G401 (cell line): ENCODE measurements at regions not wholly inside any gene's neighbourhood (a gene's known extent, or its start where the extent isn't known, plus 50 kb on each side); places are given as distances from the start of the nearest gene placed in this dataset.

Experiments used
- DNase-seq: peaks from one replicate; pipeline ENCODE4 v3.0.0-alpha.2; 2015; ENCODE audit warnings: low spot score
- in situ Hi-C: cut with HindIII; loops from 2 replicates; pipeline ENCODE4 v1.10.0; 2016; ENCODE audit warnings: low sequenced_read_pairs, mixed read lengths

DNA sequence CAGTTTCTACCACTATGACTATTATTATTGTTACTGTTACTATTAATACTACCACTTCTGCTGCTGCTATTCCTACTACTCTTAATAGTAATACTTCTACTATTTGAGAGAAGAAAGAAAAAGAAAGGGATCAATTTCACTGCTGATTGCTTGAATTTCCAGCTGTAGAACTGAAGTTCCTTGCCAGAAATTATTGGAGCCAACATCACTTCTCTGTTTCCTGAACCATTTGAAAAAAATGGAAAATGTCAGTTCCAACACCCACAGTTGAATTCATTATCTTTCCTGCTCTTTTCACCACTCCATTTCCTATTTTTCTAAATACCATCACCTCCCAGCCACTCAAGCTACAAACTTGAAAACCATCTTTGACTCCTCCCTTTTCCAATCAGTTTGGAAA lies 54.1 kb upstream of the PIK3C2G start:
- in situ Hi-C loops: no loop called here
- DNase-seq: no peak

DNA sequence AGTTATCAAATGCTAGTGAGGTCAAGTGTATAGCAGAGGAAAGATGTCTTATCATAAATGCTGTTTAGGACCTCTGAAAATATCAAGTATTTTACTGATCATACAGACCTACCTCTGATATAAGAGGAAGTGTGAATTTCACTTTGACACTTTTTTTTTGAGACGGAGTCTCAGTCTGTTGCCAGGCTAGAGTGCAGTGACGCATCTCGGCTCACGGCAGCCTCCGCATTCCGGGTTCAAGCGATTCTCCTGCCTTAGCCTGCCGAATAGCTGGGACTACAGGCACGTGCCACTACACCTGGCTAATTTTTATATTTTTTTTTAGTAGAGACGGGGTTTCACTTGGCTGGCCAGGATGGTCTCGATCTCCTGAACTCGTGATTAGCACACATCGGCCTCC lies 55.1 kb upstream of the PIK3C2G start:
- in situ Hi-C loops: no loop called here
- DNase-seq: no peak

DNA sequence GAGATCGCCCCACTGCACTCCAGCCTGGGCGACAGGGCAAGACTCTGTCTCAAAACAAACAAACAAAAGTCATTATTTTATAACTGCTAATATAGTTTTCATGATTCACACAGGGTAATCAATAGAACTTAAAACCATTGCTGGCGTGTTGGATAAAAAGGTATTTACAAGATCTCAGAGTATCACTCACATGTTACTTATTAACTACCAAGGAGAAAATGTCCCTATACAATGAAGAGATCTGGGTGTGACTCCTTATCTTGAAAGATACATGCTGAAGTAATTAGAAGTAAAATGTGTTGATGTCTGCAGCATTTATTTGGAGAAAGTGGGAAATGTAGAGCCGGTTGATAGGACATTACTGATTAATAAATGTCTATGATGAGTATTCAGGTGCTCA lies 57.3 kb upstream of the PIK3C2G start:
- in situ Hi-C loops: no loop called here

DNA sequence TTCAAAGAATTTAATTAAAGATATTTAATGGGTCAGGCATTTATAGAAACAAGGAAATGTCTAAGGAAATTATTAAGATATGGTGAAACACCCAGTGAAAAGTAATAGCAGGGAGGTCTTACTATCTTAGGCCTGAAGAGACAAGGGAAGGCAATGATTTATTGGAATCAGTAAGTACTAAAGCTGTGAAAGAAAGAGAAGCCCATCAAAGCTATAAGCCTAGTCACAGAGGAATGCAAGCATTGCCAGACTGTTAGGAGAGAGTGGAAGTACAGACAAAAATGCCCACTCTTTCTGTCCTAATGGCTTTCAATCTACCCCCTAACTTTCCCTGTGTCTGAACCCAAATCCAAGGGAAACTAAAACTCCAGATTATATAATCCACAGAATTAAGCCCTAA lies 69.2 kb upstream of the PIK3C2G start:
- no peak for DNase-seq
- in situ Hi-C loops: no loop called here

More for the DNA sequence above, 57.3 kb upstream of the PIK3C2G start:
- DNase-seq: no peak

DNA sequence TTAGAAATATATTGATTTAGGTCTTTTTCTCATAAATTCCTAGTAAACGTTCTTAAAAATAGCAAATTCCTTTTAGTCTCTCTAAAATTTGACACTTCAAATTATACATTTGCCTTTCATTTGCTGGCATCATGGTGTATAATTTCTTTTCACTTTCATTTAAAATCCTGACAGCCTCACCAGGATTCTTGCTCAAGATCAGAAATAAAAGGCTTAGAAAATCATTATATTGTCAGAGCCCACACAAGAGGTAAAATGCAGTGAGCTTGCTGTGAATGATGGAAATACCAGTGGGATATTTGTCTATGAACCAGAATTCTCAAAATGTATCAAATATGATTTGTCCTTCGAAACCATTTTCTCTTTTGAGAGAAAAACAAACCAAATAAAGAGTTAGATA lies 78.2 kb upstream of the PIK3C2G start:
- DNase-seq: no peak
- in situ Hi-C loops: no loop called here

DNA sequence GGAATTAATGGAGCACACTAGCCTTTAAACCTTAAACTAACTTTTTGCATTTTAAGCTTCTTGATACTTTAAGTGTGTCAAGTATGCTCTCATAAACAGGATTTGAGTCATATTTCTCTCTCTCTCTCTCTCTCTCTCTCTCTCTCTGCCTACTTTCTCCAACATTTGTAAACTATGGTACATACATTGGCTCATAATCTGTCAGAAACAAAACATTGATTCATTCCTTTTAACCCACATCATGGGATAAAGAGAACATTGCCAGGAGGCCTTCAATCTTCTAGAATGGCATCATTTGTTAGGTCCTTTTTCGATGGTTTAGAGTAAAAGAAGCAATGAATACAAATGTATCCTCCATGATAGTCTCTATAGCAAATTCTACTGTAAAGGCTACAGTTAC lies 81.6 kb upstream of the RERGL start:
- DNase-seq: no peak
- in situ Hi-C loops: no loop called here

DNA sequence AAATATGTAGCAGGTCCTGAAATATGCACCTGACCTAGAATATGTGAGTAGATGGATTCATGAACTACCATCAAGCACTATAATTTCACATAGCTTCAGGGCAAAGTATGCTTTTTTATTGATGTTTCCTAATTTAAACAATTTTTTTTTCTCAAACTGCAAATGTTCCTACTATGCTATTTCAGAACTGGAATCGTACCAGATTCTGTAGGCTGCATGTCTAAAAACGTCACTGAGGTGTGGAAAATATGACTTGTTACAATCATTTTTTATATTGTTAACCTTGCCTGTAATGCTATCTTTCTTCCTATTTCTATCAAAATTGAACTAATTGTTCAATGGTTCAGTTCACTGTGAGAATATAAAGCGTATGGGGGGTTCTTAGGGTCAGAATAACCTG lies 78.0 kb upstream of the RERGL start:
- DNase-seq: no peak
- in situ Hi-C loops: no loop called here

DNA sequence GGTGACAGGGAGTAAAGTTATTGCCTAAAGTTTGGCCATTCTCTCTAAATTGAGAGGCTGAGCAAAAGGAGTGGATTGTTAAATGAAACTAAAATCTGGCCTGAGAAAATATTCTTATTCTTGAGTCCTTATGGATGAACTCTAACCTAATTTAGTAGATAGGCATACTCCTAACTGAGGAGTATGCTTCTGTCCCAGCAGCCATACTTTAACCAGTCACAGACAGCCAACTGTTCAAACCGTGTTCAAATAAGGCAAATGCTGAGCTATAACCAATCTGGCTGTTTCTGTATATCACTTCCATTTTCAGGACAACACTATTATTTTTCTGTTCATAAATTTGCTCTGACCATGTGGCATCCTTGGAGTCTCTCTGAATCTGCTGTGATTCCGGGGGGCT lies 75.9 kb upstream of the RERGL start:
- in situ Hi-C loops: no loop called here
- DNase-seq: no peak

DNA sequence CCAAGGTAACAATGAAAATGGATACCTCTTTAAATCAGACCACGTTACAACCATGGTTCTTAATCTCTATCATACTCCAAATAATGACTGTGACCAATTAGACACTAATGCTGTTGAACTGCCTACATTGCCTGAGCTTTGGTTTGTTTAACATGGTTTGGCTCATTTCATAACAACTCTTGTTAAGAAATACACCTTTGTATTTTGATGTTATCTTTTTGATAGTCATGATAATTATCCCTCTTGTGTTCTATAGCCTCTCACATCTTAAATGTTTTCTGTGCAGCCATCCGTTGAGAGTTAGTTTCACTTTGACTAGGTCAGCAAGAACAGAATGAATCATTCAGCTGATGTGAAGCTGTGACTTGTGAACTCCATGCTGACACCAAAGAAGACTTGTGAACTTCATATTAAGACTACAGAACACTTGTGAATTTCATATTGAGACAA lies 75.5 kb upstream of the RERGL start:
- in situ Hi-C loops: no loop called here
- no peak for DNase-seq

DNA sequence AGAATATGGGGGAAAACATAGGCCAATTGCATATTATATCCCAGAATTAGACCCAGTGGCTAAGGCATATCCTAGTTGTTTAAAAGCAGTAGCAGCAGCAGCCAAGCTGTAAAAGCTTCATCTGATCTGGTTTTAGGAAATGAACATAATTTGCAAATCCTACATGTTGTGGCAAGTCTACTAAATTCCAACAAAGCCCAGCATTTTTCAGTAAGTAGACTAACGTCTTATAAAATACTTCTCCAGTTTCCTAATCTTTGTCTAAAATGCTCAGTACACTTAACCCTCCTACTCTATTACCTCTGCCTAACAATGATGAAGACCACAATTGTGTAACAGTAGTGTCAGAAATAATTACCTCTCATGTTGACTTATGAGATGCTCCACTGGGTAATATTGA lies 70.9 kb upstream of the RERGL start:
- no peak for DNase-seq
- in situ Hi-C loops: no loop called here

DNA sequence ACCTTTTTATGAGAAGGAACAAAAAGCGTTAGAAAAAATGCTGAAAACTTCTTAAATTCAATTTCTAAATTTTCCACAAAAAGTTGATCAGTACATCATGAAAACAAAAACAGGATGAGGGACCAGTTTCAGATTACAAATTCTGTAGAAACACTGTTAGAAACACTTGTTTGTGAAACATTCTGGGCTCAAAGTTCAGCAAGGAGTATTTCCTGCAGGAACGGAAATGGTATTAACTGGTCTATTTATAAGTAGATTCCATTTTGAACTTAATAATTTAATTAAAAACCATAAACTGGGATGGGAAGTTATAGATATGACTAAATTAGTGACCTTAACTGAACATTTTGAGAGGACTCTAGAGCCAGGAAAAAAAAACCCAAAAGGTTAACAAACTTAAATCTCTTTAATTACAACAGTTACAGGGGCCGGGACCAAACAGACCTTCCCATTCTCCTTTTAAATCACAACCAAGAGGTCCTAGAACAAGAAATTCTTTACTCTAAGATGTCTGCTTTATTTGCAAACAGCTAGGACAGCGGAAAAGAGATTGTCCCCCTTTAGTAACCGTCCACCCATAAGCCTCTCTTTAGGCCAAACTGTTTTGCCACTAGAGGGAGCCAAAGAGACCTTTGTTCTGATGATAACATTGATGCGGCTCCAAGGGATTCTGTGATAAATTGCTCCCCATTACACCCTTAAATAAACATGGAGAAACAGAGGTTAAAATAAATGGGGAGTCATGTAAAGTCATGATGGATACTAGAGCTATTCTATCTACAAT lies 69.0 kb upstream of the RERGL start:
- in situ Hi-C loops: no loop called here
- peak; percentile 13 for DNase-seq

DNA sequence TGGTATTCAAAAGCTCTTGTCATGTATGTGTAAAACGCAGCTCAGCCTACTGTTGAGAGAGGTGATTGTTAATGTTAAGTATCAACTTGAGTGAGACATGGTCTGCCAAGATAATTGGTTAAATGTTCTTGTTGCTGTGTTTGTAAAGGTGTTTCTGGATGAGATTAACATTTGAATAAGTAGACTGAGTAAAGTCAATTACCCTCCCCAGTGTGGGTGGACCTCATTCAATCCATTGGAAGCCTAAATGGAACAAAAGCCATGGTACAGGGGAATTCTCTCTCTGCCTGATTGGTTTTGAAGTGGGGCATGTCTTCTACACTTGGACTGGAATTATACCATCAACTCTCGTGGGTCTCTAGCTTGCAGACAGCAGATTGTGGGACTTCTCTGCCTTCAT lies 63.8 kb upstream of the RERGL start:
- in situ Hi-C loops: no loop called here
- no peak for DNase-seq

DNA sequence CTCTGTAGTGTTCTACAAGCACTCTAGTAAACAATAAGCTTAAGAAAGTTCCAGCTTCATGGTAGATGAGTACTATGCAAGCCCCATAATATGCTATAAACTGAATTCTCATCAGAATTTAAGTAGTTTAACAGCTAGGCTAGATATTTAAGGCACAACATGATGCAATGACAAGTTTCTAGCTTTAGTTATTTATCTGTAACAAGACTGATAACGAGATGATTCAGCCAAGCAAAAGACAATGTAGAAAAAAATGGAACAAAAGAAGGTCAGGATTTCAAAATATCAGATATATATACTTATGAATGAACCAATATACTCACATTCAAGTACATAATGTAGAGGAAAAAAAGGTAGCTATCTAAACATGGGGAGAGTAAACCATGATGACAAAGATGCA lies 61.0 kb upstream of the RERGL start:
- in situ Hi-C loops: no loop called here
- no peak for DNase-seq

DNA sequence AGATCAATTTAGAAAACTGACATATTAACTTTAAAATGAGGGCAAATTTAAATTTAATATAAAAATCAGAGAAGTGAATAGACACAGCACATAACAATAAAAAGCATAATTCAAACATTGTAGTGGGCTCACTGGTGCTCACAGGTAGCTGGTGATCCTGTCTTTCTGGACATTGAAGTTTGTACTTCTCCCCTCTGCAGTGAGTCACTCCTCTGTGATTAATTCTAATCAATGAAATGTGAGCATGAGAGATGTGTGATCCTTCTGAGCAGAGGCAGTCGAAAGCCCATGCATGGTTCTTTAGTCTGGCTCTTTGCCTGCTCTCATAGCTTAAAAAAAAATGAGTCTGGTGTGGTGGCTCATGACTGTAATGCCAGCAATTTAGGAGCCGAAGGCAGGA lies 59.0 kb upstream of the RERGL start:
- in situ Hi-C loops: no loop called here
- DNase-seq: no peak

DNA sequence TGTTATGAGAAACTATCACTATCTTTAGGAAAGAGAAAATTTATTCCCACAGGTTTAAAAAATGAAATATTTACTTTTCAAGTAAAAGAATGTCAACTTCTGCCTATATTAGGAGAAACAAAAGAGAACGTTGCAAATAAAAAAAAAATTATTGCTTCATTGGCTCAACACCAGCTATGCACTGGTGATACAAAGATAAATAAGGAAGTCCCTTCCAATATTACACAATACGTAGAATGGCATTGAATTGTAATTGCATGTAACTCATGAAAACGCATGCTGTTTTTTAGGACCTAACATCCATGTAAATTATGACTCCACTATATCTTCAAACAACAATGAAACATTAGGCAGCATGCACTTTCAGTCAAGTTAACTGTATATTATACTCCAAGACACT lies 56.4 kb upstream of the RERGL start:
- in situ Hi-C loops: no loop called here
- no peak for DNase-seq

DNA sequence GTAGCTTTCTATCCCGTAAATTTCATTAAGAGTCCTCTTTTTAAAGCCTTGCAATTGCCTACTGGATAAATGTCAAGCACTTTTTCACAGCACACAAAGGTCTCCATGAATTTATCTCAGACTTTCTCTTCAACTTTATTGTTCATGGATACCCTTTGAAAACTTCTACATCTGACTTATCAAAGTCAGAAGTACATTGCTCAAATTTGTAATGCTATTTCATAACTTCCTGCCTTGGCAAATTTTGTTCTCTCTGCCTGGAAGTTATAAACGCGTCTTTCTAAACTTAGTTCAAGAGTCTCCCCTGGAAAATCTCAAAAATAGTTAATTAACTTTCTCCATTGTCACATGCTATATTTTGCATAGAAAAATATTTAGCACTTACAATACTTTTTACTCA lies 55.9 kb upstream of the RERGL start:
- no peak for DNase-seq
- in situ Hi-C loops: no loop called here

DNA sequence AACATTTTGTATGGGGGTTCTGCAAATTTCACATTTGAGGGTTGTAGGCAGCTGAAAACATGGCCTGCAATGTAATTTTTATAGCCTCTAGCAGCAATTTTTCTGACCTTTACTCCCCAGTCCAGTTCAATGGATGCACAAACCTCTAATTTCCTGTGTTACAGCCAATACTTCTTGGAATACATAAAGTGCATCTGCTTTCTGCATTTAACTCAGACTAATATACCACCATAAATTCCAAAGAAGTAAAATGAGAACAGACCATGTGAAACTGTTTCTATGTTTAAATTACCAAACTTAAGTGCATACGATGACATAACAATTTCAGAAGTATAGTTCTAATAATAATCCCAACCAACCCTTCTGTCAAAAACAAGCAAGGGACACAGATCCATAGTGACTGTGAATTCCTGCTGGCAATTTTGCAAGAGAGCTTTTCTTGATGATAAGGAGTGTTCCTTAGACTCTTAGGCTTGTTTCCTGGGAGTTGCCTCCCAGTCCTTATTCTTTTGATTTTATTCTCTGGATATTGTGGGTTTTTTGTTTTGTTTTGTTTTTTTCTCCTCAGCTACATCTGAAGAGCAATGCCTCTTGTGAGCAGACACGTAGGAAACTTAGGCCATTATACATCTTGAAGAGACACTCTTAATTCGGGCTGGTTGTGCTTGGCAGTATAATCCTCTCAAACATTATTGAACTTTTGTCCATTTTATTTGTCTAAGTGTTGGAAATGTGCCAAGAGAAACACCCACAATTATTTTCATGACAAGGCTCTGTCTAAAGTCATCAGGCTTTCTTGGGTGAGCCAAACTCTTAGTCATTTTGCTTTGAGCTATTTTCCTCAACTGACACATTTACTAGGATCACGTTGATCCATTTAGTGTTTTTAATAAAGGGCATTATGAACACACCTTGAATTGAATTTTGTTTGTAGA lies 51.3 kb upstream of the RERGL start:
- in situ Hi-C loops: no loop called here
- no peak for DNase-seq

DNA sequence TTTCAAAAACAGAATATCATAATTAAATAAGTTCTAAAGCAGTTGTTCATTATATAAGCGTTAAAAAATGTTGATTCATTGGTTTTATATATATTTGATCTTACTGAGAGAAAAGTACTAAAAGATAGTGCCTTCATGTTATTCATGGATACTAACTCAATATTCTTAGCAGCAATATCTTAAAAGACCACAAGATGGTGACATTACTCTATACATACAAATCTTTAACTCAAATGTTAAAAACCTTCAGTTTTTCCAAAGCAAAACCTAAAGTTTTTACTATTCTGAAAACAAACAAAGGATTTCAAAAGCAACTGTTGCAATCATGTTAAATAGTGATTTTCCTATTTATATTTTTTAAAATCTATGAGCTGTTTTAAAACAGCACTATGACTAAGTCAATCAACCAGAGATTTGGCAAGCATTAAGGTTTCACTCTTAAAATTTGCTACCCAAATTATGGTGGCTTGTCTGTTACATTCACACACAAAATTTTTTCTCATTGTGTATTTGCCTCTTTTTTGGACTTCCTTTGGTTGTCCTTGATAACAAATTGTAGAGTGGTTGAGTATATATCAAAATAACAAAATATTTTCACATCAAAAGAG lies 50.1 kb upstream of the RERGL start:
- in situ Hi-C loops: no loop called here
- DNase-seq: peak; percentile 8
